ENCODE measurements at regions not wholly inside any gene's neighbourhood (a gene's known extent, or its start where the extent isn't known, plus 50 kb on each side); places are given as distances from the start of the nearest gene placed in this dataset.

DNA sequence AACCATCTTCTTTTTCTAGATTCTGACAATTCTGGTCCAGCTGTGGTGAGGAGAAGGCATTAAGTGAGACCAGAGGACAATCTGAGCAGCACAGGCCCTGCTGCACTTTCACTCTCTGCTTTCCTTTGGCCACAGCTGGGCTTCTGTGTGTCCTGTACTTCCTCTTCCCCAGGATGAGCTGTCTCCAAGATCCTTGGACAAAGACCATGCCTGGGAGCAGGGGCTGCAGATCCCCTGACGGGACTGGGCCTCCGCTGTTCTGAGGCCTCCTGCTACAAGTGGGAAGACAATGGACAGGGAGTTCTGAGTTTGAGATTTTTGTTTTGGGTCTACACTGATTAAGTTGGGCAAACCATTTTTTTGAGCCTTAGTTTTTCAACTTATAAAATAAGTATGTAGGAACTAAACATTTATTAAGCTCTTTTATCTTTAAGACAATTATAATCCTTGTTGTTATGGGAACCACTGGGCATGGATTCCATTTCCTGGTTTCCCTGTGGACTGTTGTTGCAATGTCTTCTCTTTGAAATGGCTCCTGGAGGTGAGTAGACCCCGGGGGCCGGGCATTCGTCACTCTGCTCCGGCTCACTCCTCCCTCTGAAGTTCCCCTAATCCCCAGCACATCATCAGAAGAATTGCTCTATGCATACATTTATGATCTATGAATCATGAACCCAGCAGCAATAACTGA is 266.6 kb downstream of the ACTR3 start:
- TF ChIP-seq TAF1 (IDR thresholded peaks at IDR 0.05; ENCODE audit: low read depth, low read length) (no peak), POLR2AphosphoS5 (IDR thresholded peaks at IDR 0.05; ENCODE audit: low read depth, low read length) (no peak), POLR2A (IDR thresholded peaks at IDR 0.05; ENCODE audit: low read depth, low read length) (no peak), PAX5 (IDR thresholded peaks at IDR 0.05; ENCODE audit: insufficient read depth, low read length, severe bottlenecking) (no peak)
